GM13976 (cell line): ENCODE measurements at regions not wholly inside any gene's neighbourhood (a gene's known extent, or its start where the extent isn't known, plus 50 kb on each side); places are given as distances from the start of the nearest gene placed in this dataset.

Experiments used
- DNase-seq: peaks from one replicate; pipeline ENCODE4 v3.0.0; 2012; ENCODE audit warnings: low spot score
- in situ Hi-C: fragments of 300-500 bp; cut with MboI; formaldehyde crosslinking; loops from one replicate; pipeline ENCODE4 v1.12.0; 2022; ENCODE audit warnings: low sequenced_read_pairs, mixed read lengths, inconsistent platforms; ENCODE audit not compliant: unreplicated experiment
- TF ChIP-seq, protein P1 (sequence below): IDR thresholded peaks from 2 replicates; pipeline ENCODE4 v1.5.1; 2012; ENCODE audit warnings: borderline replicate concordance, mild to moderate bottlenecking; ENCODE audit not compliant: insufficient read depth; ENCODE audit errors: extremely low read depth, missing control alignments, control extremely low read depth

DNA sequence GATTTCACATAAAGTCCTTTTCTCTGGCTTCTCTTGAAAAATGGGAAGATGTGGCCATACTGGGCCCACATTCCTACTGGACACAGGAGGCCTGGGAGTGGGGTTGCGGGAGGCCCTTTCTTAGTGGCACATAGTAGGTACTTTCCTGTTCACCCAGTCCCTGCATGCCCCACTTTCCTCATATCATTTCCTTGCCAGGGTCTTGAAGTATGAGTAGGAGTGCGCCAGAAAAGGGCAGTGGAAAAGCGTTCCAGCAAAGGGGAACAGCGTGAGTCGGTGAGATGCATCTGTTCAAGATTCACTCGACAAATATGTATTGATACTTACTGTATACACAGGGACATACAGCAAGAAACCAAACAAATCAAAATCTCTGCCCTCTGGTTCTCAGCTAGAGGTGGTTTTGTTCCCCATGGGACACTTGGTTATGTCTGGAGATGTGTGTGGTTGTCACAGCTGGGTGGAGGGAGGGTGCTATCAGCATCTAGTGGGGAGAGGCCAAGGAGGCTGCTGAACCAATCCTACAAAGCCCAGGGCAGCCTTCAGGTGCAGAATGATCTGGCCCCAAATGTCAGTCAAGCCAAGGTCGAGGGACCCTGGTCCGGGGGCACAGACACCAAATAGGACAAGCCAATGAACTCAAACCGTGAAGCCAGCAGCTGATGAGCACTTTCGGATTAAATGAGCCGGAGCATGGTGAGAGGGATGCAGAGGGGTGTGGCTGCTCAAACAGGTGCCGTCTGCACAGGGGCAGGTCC, 151.4 kb downstream of the CEBPB start:
- TF ChIP-seq, protein P1, sequence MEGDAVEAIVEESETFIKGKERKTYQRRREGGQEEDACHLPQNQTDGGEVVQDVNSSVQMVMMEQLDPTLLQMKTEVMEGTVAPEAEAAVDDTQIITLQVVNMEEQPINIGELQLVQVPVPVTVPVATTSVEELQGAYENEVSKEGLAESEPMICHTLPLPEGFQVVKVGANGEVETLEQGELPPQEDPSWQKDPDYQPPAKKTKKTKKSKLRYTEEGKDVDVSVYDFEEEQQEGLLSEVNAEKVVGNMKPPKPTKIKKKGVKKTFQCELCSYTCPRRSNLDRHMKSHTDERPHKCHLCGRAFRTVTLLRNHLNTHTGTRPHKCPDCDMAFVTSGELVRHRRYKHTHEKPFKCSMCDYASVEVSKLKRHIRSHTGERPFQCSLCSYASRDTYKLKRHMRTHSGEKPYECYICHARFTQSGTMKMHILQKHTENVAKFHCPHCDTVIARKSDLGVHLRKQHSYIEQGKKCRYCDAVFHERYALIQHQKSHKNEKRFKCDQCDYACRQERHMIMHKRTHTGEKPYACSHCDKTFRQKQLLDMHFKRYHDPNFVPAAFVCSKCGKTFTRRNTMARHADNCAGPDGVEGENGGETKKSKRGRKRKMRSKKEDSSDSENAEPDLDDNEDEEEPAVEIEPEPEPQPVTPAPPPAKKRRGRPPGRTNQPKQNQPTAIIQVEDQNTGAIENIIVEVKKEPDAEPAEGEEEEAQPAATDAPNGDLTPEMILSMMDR: no peak
- DNase-seq: no peak
- in situ Hi-C loops: no loop called here

DNA sequence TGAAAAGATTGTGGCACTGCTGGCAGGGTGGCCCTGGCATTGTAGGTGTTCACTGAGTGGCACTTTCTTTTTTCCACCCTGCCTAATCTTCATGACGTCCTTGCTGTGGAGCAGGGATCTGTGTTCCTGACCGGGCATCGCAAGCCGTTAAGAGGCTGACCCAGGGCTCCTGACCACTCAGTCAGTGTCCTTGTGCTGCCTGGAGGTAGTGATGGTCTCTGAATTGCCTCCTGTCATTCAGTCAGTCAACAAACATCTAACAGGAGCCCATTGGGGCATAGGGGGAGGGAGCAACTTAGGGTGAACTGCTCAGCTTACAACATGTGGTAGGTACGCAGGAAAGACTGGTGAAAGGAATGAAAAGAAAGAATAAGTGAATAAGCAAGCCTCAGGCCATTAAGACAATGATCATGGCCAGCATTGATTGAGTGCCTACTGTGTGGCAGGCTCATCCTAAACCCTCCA, 152.0 kb downstream of the CEBPB start:
- no peak for DNase-seq
- in situ Hi-C loops: no loop called here
- TF ChIP-seq, protein P1: no peak

DNA sequence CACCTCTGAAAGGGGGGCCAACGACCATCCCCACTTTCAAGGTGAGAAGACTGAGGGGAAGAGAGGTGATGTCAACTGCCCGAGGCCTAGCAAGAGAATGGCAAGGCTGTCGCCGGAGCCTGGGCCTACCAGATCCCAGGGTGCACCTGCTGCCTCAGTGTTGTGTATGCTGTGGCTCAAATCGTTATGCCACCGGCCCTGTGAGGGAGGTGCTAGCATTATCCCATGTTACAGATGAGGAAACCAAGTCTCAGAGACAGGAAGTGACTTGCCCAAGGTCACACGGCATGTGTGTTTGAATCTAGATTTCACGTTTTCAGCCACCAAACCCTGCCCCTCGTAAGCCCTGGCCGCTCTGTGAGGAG, 152.5 kb downstream of the CEBPB start:
- TF ChIP-seq, protein P1: no peak
- in situ Hi-C loops: no loop called here
- no peak for DNase-seq

DNA sequence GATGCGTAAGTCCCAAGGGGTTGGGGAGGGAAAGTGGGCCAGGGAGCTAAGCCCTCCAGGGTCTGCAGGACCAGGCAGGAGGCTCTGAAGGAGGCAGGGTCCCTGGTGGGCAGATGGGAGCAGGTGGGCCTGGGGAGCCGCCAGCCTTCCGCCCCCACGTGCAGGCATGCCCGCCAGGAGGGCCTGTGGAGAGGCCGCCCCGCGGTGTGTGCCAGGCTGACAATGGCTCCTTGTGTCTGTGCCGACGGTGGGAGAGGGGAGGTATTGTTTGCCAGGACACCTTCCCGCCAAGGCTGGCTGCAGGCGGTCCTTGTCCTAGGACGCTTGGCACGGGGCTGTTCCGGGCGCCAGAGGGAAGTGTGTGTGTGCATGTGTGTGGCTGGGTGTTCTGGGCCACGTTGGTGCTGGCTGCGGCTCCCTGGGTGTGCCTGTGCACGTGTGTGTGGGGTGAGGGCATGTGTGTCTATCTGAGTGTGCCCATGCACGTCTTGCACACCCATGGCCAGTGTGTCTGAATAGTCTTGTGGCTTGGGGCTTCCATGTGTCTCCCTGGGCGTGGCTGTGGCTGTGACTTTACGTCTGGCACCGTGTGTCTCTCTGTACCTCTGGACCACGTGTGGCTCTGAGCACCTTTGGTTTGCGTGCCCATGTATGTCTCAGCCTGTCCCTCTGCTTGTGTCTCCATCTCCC, 153.0 kb downstream of the CEBPB start:
- DNase-seq: no peak
- in situ Hi-C loops: no loop called here
- TF ChIP-seq, protein P1: no peak

DNA sequence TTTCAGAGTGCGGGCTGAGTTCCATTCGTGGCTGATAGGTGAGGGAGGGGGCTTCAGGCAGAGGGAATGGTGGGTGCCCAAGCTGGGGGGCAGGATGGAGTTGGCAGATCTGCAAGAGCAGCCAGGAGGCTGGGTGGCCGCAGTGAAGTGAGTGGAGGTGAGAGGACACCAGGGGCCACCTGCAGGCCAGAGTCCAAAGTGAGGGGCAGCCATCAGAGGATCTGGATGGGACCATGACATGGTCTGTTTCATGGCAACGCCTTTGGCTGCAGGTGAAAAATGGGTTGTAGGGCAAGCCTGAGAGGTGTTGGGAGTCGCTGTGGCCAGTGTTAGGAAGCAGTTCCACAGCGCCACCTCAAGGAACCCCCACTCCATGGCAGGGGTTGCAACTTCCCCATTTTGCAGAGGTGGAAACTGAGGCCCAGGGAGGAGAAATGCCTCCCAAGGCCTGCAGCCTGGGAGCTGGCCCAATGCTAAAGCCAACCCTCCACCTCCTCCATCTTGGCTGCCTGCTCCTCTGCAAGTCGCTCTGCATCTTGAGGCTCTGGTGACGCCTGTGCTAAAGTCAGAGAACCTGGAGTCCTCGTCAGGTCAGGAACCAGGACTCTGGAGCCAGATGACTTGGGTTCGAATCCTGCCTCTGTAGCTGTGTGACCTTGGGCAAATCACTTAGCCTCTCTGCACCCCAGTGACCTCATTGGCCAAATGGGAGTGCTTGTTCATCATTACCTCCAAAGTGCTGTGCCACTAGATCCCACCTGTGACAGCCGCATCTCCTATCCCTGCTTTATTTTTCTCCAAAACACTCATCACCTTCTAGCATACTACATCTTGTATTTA, 153.8 kb downstream of the CEBPB start:
- in situ Hi-C loops: no loop called here
- no peak for DNase-seq
- TF ChIP-seq, protein P1: no peak

DNA sequence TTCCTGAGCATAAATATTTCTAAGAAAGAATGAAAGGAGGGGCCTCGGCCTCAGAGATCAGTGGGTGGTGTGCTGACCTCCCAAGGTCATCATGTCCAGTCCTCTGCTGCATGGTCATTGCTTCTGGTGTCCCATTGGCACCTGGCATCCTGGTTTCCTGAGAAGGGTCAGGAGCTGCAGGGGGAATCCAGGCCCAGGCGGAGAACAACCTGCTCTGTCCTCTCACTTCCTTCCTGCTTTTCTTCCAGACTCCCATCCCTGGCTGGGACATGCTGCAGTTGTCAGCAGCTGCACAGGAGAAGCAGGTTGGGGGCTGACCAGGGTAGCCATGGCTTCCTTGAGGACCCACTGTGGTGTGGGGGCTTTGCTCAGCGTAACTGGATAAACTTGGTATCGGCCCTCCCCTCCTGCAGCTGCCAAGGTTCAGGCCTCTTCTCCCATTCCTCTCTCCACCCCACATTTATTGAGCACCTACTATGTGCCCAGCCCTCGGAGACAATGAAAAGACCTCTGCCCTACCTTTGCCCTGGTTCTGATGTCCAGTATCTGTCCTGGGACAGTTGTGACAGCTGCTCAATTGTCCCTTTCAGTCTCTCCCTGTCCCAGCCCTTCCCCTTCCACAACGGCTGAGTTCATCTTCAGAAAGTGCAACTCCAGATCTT, 155.2 kb downstream of the CEBPB start:
- DNase-seq: no peak
- TF ChIP-seq, protein P1: no peak
- in situ Hi-C loops: no loop called here
